NOMO-1 treated with dmso at 0.1 percent for 144 hours (cell line): ENCODE measurements at regions not wholly inside any gene's neighbourhood (a gene's known extent, or its start where the extent isn't known, plus 50 kb on each side); places are given as distances from the start of the nearest gene placed in this dataset.

ENCODE experiments used
- DNase-seq: peaks from one replicate; lab custom pipeline; 2025; ENCODE audit not compliant: unreplicated experiment; lab: John Stamatoyannopoulos, UW

- no peak for DNase-seq
Observed at GRCh38 chr5:144577676-144578075, 407.0 kb downstream of the KCTD16 start.

- no peak for DNase-seq
Observed at GRCh38 chr5:144575736-144576135, 405.1 kb downstream of the KCTD16 start.

GRCh38 chr5:144567421-144567780 is 396.7 kb downstream of the KCTD16 start:
- DNase-seq = no peak

GRCh38 chr5:144566747-144567420 is 396.2 kb downstream of the KCTD16 start:
- no peak for DNase-seq

- no peak for DNase-seq
Observed at GRCh38 chr5:144549580-144549979, 378.9 kb downstream of the KCTD16 start.

GRCh38 chr5:144548936-144549335 is 378.3 kb downstream of the KCTD16 start:
- DNase-seq = no peak

GRCh38 chr5:144547098-144547499 is 376.4 kb downstream of the KCTD16 start:
- DNase-seq = no peak

GRCh38 chr5:144538845-144539244 is 368.2 kb downstream of the KCTD16 start:
- DNase-seq = no peak
